Psoas muscle (tissue), 7 donors: ENCODE measurements at regions not wholly inside any gene's neighbourhood (a gene's known extent, or its start where the extent isn't known, plus 50 kb on each side); places are given as distances from the start of the nearest gene placed in this dataset.

Experiments used
- ATAC-seq, 4 donors: fragments of 200-7000 bp; cut with Tn5 transposase; one replicate each; pipeline ENCODE4 v1.9.1; 2020; ENCODE audit warnings: moderate library complexity in 3 of 4, mild to moderate bottlenecking in 2 of 4
- DNase-seq, 2 donors: peaks; one replicate each; pipeline ENCODE4 v3.0.0-alpha.2; 2020
- H3K27ac ChIP-seq: fragments of 200-600 bp; one replicate; pipeline ENCODE4 v1.8.0; 2022
- H3K27me3 ChIP-seq, 3 donors: fragments of 200-600 bp in 1 of 3; one replicate each; pipeline versions ENCODE4 v1.6.1 to v1.8.0; 2013 to 2022; ENCODE audit warnings: low read length in 2 of 3, mild to moderate bottlenecking in 2 of 3, moderate library complexity in 1 of 3; ENCODE audit not compliant: insufficient read depth in 3 of 3
- H3K36me3 ChIP-seq, 2 donors: fragments of 200-600 bp in 1 of 2; one replicate each; pipeline versions ENCODE4 v1.6.1 to v1.8.0; 2013 to 2022; ENCODE audit warnings: low read depth in 1 of 2, mild to moderate bottlenecking in 1 of 2, moderate library complexity in 1 of 2; ENCODE audit not compliant: insufficient read depth in 1 of 2
- H3K4me1 ChIP-seq: fragments of 200-600 bp; one replicate; pipeline ENCODE4 v1.8.0; 2022
- H3K4me3 ChIP-seq: fragments of 200-600 bp; one replicate; pipeline ENCODE4 v1.8.0; 2022; ENCODE audit warnings: mild to moderate bottlenecking
- H3K9me3 ChIP-seq: fragments of 200-600 bp; one replicate; pipeline ENCODE4 v1.8.0; 2022
- WGBS, 3 donors: extraction: QIAGEN DNeasy Blood & Tissue Kit; methylation state at CpG; one replicate each; pipeline versions ENCODE4 v1.1.6 to v1.1.7; 2013; 5-methylcytosine and 5-hydroxymethylcytosine counted together
- intact Hi-C, 2 donors: fragments of 100-400 bp; cut with DNase I; formaldehyde crosslinking; loops; one replicate each; pipeline versions ENCODE4 v1.11.0 to v1.14.2; 2022
- TF ChIP-seq, protein P1 (sequence below): fragments of 200-600 bp; IDR thresholded peaks from one replicate; pipeline ENCODE4 v1.8.0; 2022; ENCODE audit warnings: antibody characterized with exemption
- donor health status: healthy with polysubstance abuse.
- donor health status: DM: no; HTN: no; CAD: no; lungs with moderate emphysema.
- donor health status: Bipolar disorder and iron deficiency.
- donor health status: healthy.
- donor health status: DM: yes; HTN: yes; CAD: no.
- donor health status: DM: no; HTN: no; CAD: no.
- donor health status: DM: yes; HTN: yes; CAD: no.

DNA sequence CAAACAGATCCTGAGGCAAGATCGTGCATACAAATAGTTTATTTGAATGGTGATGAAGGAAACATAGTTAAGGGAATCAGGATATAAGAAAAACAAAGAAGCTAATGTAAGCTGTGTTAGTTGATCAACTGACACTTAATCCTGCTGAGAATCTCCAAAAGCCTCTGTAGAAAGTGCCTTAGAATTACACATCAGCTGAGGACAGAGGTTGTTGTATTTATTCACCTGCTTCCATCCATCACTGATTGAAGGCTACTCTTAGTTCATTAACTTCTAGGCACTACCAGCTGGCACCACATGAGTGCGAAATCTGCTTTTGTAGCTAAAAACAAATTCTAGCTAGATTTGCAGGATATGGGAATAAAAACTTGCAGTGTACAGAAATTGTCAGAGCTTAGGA is 1082.0 kb upstream of the CNTN5 start:
- 62 to 69% (median 65%) methylated on average over 2 of the region's 2 CpGs for WGBS, 3 donors
- H3K4me1 ChIP-seq, result no peaks in the 10 kb centered on the region
- DNase-seq (no peak), ATAC-seq (no peak)
- no peaks in the 10 kb centered on the region for H3K9me3 ChIP-seq
- H3K36me3 ChIP-seq, result no peaks in the 10 kb centered on the region
- intact Hi-C loops, result no loop called here
- H3K27ac ChIP-seq, result no peak overlapping the region
- no peak overlapping the region for H3K4me3 ChIP-seq
- H3K27me3 ChIP-seq, result no peaks in the 10 kb centered on the region
- TF ChIP-seq, protein P1, sequence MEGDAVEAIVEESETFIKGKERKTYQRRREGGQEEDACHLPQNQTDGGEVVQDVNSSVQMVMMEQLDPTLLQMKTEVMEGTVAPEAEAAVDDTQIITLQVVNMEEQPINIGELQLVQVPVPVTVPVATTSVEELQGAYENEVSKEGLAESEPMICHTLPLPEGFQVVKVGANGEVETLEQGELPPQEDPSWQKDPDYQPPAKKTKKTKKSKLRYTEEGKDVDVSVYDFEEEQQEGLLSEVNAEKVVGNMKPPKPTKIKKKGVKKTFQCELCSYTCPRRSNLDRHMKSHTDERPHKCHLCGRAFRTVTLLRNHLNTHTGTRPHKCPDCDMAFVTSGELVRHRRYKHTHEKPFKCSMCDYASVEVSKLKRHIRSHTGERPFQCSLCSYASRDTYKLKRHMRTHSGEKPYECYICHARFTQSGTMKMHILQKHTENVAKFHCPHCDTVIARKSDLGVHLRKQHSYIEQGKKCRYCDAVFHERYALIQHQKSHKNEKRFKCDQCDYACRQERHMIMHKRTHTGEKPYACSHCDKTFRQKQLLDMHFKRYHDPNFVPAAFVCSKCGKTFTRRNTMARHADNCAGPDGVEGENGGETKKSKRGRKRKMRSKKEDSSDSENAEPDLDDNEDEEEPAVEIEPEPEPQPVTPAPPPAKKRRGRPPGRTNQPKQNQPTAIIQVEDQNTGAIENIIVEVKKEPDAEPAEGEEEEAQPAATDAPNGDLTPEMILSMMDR, result no peak

DNA sequence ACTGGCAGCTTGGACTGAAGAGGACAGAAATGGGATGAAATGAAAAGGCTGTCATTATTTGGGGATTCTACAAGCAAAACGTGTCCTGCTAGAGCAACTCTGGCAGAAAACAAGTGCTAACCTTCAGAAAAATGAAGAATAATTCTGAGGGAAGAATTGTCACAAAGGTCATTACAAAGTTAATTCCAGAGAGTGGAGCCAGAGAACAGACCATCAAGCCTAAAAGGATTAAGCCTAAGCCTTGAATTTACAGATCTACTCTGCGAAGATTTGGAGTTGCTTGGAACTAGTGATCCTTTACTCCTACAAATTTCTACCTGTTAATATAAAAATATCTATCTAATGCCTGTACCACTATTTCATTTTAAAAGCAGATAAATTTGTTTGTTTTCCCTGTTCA is 1077.3 kb upstream of the CNTN5 start:
- Histone ChIP-seq H3K36me3 (no peaks in the 10 kb centered on the region), H3K27me3 (no peaks in the 10 kb centered on the region), H3K9me3 (no peaks in the 10 kb centered on the region), H3K27ac (no peak overlapping the region), H3K4me3 (no peak overlapping the region), H3K4me1 (no peaks in the 10 kb centered on the region)
- WGBS, 3 donors, result 52 to 73% (median 61%) methylated on average over 2 of the region's 2 CpGs
- intact Hi-C loops, result no loop called here
- TF ChIP-seq, protein P1, result no peak
- no peak for DNase-seq
- ATAC-seq, result no peak

DNA sequence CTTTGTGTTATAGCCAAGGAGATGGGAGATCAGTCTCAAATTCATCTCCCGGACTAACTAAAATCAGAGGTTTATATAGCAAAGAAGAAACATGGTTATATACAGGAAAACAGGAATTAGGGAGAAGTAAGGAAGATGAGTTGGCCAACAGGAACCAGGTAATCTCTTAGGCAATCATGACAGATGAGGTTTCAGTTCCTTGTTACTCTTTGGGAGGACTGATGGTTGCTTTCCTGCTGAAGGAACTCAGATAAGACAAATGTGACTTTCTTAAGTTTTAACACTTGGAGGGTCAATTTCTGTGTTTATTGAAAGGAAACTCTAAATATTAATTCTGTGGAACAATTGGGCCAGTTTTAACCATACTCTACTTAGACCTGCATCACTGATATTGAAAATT is 1072.0 kb upstream of the CNTN5 start:
- Histone ChIP-seq H3K36me3 (no peaks in the 10 kb centered on the region), H3K4me3 (no peak overlapping the region), H3K9me3 (no peaks in the 10 kb centered on the region), H3K27me3 (no peaks in the 10 kb centered on the region), H3K27ac (no peak overlapping the region), H3K4me1 (no peaks in the 10 kb centered on the region)
- DNase-seq (no peak), ATAC-seq (no peak)
- TF ChIP-seq, protein P1, result no peak
- WGBS, 3 donors, result 37 to 97% (median 50%) methylated on average over 1 of the region's 1 CpG
- intact Hi-C loops, result no loop called here

DNA sequence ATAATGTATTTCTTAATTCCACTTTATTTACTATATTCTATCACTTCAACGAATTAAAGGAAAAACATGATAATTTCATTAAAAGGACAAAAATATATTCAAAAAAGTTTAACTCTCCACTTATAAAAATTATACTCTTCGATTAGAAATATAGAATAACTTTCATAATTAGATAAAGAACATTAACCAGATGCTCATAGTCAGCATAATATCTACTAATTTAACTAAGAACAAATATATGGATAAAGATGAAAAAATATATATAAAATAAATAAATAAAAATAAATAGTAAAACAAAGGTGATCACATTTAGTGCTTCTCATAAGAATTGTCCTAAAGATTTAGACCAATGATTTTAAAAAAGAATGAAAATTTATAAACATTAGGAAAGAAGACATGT is 1065.2 kb upstream of the CNTN5 start:
- intact Hi-C loops, result no loop called here
- Histone ChIP-seq H3K36me3 (no peaks in the 10 kb centered on the region), H3K4me1 (no peaks in the 10 kb centered on the region), H3K27ac (no peak overlapping the region), H3K27me3 (no peaks in the 10 kb centered on the region), H3K4me3 (no peak overlapping the region), H3K9me3 (no peaks in the 10 kb centered on the region)
- 76 to 79% (median 79%) methylated on average over 2 of the region's 2 CpGs for WGBS, 3 donors
- TF ChIP-seq, protein P1, result no peak
- ATAC-seq (no peak), DNase-seq (no peak)

DNA sequence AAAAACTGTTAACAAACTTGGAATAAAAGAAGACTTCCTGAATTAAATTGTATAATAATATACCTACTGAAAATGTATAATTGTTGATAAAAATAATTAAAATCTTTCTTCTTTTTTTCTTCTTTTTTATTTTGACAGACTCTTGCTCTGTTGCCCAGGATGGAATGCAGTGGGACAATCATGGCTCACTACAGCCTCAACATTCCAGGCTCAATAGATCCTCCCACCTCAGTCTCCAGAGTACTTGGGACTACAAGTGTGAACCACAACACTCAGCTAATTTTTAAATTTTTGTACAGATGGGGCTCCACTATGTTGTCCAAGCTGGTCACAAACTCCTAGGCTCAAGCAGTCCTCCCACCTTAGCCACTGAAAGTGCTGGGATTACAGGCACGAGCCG is 1063.8 kb upstream of the CNTN5 start:
- DNase-seq (no peak), ATAC-seq (no peak)
- Histone ChIP-seq H3K4me3 (no peak overlapping the region), H3K27ac (no peak overlapping the region), H3K4me1 (no peaks in the 10 kb centered on the region), H3K9me3 (no peaks in the 10 kb centered on the region), H3K36me3 (no peaks in the 10 kb centered on the region), H3K27me3 (no peaks in the 10 kb centered on the region)
- intact Hi-C loops, result no loop called here
- TF ChIP-seq, protein P1, result no peak
- 20 to 64% (median 61%) methylated on average over 2 of the region's 2 CpGs for WGBS, 3 donors
